ENCODE measurements at regions not wholly inside any gene's neighbourhood (a gene's known extent, or its start where the extent isn't known, plus 50 kb on each side); places are given as distances from the start of the nearest gene placed in this dataset.

- TF ChIP-seq CBX8 (IDR thresholded peaks at IDR 0.05) (no peak), CTCF (IDR thresholded peaks at IDR 0.05) (no peak), POLR2A (IDR thresholded peaks at IDR 0.05; ENCODE audit: low read length) (no peak), TFCP2L1 (CRISPR knock-in tag; IDR thresholded peaks at IDR 0.05) (no peak), RCOR1 (IDR thresholded peaks at IDR 0.05; ENCODE audit: low read depth, low read length) (no peak), JUNB (IDR thresholded peaks at IDR 0.05) (no peak), RFX5 (IDR thresholded peaks at IDR 0.05) (no peak), ELK1 (IDR thresholded peaks at IDR 0.05; ENCODE audit: low read depth, low read length) (no peak), EHMT2 (IDR thresholded peaks at IDR 0.05; ENCODE audit: low read depth) (no peak), SREBF2 (IDR thresholded peaks at IDR 0.05) (no peak), HOXA7 (CRISPR knock-in tag; IDR thresholded peaks at IDR 0.05) (no peak), RNF2 (IDR thresholded peaks at IDR 0.05; ENCODE audit: borderline replicate concordance, low read depth) (no peak), PBX3 (IDR thresholded peaks at IDR 0.05) (no peak), MAX (IDR thresholded peaks at IDR 0.05) (no peak)
These were observed 532.2 kb upstream of the CNTNAP2 start for GRCh38 chr7:145584401-145584800.

Measured in A549 (cell line).